Brain microvascular endothelial cell (primary cell): ENCODE measurements at regions not wholly inside any gene's neighbourhood (a gene's known extent, or its start where the extent isn't known, plus 50 kb on each side); places are given as distances from the start of the nearest gene placed in this dataset.

Experiments used
- DNase-seq: peaks from one replicate; pipeline ENCODE4 v3.0.0-alpha.2; 2020
- H3K27ac ChIP-seq: fragments of 250-450 bp; sonication (Bioruptor Pico); 2 replicates; pipeline ENCODE4 v1.5.1; 2020; ENCODE audit warnings: mild to moderate bottlenecking, moderate library complexity
- H3K27me3 ChIP-seq: fragments of 250-450 bp; sonication (Bioruptor Pico); replicated peaks from 2 replicates; pipeline ENCODE4 v1.5.1; 2020; ENCODE audit warnings: mild to moderate bottlenecking
- H3K36me3 ChIP-seq: fragments of 250-450 bp; sonication (Bioruptor Pico); replicated peaks from 2 replicates; pipeline ENCODE4 v1.5.1; 2020; ENCODE audit warnings: mild to moderate bottlenecking
- H3K4me3 ChIP-seq: 2 replicates; pipeline ENCODE4 v1.5.1; 2011; ENCODE audit warnings: low read depth, mild to moderate bottlenecking, control low read depth, low read length, moderate library complexity
- in situ Hi-C: cut with HindIII; loops from 2 replicates; pipeline ENCODE4 v1.10.0; 2017; ENCODE audit warnings: low sequenced_read_pairs, low pct_ligation_motif_present
- TF ChIP-seq, protein P1 (sequence below): IDR thresholded peaks from 2 replicates; pipeline ENCODE4 v1.5.1; 2011; ENCODE audit warnings: low read depth, mild to moderate bottlenecking, moderate library complexity, low read length, control low read depth, inconsistent platforms; ENCODE audit errors: missing control alignments

DNA sequence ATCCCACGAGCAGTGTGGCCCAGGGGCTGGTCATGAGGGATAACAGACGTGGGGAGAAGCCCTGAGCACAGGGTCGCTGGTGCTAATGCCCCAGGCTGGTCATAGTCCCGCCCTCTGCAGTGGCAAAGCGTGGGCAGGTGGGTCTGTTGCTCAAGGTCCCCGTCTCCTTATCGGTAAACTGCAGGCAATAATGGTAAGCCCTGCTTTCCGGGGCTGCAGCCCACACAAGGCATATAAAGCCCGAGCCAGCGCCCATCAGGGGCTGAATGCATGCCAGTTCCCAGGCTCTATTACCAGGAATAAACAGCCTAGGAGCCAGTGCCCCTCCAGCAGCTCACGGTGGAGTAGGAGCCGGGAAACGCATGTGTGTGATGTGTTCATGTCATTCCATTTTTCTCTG, 261.0 kb downstream of the BRD1 start:
- no peaks in the 10 kb centered on the region for H3K27me3 ChIP-seq
- TF ChIP-seq, protein P1, sequence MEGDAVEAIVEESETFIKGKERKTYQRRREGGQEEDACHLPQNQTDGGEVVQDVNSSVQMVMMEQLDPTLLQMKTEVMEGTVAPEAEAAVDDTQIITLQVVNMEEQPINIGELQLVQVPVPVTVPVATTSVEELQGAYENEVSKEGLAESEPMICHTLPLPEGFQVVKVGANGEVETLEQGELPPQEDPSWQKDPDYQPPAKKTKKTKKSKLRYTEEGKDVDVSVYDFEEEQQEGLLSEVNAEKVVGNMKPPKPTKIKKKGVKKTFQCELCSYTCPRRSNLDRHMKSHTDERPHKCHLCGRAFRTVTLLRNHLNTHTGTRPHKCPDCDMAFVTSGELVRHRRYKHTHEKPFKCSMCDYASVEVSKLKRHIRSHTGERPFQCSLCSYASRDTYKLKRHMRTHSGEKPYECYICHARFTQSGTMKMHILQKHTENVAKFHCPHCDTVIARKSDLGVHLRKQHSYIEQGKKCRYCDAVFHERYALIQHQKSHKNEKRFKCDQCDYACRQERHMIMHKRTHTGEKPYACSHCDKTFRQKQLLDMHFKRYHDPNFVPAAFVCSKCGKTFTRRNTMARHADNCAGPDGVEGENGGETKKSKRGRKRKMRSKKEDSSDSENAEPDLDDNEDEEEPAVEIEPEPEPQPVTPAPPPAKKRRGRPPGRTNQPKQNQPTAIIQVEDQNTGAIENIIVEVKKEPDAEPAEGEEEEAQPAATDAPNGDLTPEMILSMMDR: no peak
- H3K36me3 ChIP-seq: no peaks in the 10 kb centered on the region
- no peak for DNase-seq
- in situ Hi-C loops: no loop called here
- no peak overlapping the region for H3K27ac ChIP-seq
- H3K4me3 ChIP-seq: no peak overlapping the region

DNA sequence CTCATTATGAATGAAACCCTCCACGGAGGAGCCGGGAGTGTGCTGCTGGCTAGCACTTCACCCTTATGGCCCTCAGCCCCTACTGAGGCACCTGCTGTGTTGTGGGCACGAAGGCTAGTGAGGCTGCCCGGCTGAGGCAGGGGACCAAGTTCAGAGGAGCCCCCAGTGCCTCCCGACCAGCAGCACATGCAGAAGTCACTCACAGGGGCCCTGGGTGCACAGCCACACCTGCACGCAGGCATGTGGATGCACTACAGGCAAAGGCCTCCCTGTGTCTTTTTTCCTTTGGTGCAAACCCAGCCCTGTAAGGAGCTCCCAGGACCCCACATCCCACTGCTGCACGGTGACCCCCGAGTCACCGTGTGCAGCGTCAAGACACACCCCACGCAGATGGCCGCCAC, 261.5 kb downstream of the BRD1 start:
- in situ Hi-C loops: no loop called here
- DNase-seq: no peak
- no peak overlapping the region for H3K27ac ChIP-seq
- no peaks in the 10 kb centered on the region for H3K27me3 ChIP-seq
- no peaks in the 10 kb centered on the region for H3K36me3 ChIP-seq
- TF ChIP-seq, protein P1: no peak
- no peak overlapping the region for H3K4me3 ChIP-seq

DNA sequence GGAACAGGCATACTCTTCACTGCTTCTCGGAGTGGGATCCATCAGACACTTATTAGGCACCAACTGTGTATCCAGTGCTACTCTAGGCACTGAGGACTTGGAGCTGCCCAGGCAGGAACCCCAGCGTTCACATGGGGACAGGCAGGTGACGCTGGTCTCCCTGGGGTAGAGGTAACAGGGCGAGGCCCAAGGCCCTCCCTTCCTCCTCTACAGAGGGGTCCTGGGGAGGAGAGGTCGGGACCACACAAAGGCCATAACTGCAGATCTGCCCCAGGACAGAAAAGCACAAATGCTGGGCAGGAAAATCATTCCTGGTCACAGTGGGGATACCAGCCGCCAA, 262.2 kb downstream of the BRD1 start:
- H3K4me3 ChIP-seq: no peak overlapping the region
- no peak overlapping the region for H3K27ac ChIP-seq
- TF ChIP-seq, protein P1: no peak
- H3K36me3 ChIP-seq: no peaks in the 10 kb centered on the region
- no peaks in the 10 kb centered on the region for H3K27me3 ChIP-seq
- no peak for DNase-seq
- in situ Hi-C loops: no loop called here

DNA sequence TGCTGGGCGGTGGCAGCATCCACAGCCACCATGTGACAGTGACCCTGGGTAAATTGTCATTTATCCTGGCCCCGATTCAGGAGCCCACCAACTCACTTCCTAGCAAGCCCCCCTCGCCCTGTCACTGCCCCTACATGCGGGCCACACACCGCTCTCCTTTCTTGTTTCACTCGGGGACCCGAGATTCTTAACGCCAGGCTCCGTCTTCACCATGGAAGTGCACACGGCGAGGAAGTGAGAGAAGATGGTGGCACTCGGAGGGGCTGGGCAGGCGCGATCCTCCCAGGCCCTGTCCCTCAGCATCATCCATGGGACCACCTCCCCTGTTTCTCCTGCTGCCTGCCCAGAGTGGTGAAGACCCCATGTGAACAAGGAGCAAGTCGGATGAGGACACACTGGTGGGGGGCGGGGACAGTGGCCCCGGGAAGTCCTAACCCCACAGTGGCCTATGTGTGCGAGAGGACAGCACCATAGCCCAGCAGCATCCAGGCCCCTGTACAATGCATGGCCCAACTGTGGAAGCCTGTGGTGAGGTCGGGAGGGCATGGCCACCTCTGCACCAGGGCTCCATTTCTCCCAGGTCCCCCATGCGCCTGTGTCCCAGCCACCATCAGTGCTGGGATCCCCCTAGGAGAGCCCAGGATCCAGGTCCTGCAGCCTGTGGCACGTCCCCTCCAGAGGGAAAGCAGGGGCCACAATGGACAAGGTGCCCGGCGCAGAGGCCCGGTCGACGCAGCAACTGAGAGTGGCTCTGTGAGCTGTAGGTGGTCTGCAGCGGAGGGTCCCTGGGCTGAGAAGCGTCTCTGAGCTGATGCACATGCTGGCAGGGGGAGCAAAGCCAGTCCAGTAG, 262.8 kb downstream of the BRD1 start:
- TF ChIP-seq, protein P1: no peak

DNA sequence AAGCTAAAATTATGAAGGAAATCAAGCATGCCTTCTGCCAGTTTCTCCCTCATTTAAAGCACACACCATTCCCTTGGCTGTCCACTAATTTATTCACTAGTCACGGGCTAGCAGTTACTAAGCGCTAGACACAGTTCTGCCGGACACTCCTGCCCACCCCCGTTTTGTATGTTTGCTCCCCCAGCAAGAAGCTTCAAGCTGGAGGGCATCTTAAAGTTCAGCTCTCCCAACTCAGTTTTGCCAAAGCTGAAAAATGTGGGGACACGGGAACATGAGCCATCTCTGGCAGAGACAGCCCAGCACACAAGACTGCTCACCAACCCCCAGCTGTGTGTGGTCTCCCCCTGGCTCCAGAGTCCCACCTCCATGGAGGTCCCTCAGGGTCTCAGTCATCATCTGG, 263.6 kb downstream of the BRD1 start:
- in situ Hi-C loops: no loop called here
- H3K27ac ChIP-seq: no peak overlapping the region

More for the DNA sequence above, 262.8 kb downstream of the BRD1 start:
- DNase-seq: no peak
- Histone ChIP-seq H3K4me3 (no peak overlapping the region), H3K27me3 (no peaks in the 10 kb centered on the region), H3K36me3 (no peaks in the 10 kb centered on the region), H3K27ac (no peak overlapping the region)
- in situ Hi-C loops: no loop called here

More for the DNA sequence above, 263.6 kb downstream of the BRD1 start:
- Histone ChIP-seq H3K27me3 (no peaks in the 10 kb centered on the region), H3K36me3 (no peaks in the 10 kb centered on the region), H3K4me3 (no peak overlapping the region)
- TF ChIP-seq, protein P1: no peak
- DNase-seq: no peak
